ENCODE measurements at regions not wholly inside any gene's neighbourhood (a gene's known extent, or its start where the extent isn't known, plus 50 kb on each side); places are given as distances from the start of the nearest gene placed in this dataset.

GRCh38 chr3:117074826-117075225 is 365.2 kb downstream of the TUSC7 start:
- no peak for DNase-seq (ENCODE audit: low read depth in 2 of 2)

GRCh38 chr3:117079997-117080396 is 370.4 kb downstream of the TUSC7 start:
- DNase-seq (ENCODE audit: low read depth in 2 of 2), result no peak

DNA sequence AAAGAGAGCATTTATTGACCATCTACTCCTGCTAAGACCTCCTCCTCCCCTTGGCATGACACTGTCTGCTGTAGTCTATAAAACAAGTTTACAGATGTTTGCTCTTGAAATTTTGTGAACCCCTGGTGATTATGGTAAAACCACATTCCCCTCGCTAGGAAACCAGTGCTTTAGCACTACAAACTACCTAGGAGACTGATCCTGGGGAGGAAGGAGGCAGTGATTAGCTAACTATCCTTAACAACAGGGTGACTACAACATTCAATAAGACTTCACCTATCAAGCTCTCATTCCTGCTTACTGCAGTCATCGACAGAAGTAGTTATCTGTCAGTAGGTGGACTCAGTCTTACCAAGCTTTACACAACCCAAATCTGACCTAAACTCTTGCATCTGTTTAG is 371.3 kb downstream of the TUSC7 start:
- DNase-seq (ENCODE audit: low read depth in 2 of 2), result no peak

DNA sequence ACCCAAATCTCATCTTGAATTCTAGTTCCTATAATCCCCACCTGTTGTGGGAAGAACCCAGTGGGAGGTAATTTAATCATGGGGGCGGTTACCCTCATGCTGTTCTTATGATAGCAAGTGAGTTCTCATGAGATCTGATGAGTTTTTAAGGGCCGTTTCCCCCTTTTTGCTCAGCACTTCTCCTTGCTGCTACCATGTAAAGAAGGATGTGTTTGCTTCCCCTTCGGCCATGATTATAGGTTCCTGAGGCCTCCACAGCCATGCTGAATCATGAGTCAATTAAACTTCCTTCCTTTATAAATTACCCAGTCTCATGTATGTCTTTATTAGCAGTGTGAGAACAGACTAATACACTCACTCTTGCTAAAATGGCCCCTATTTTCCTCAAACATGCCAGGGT is 374.7 kb downstream of the TUSC7 start:
- no peak for DNase-seq (ENCODE audit: low read depth in 2 of 2)

DNA sequence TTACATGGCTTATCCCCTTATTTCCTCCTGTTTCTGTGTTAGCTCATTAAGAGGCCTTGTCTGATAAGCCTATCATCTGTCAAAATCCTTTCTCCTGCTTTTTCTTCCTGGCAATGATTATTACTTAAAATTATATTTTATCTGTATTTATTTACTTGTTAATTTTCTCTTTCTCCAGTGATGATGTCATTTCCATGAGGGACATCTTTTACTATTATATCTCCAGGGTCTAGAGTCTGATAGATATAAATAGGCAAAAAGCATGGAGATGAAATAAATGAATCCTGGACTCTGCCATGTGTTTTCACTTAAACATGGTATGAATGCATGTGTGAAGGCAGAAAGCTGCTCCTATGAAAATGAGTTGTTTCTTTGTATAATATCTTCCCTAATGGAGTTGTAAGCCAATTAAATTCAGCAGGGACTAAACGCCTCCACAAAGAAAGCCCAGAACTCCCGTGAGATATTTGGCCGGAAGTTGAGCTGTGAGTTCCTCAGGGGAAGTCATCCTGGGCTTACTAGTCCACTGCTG is 375.2 kb downstream of the TUSC7 start:
- DNase-seq (ENCODE audit: low read depth in 2 of 2), result no peak

GRCh38 chr3:117091676-117092075 is 382.1 kb downstream of the TUSC7 start:
- no peak for DNase-seq (ENCODE audit: low read depth in 2 of 2)

DNA sequence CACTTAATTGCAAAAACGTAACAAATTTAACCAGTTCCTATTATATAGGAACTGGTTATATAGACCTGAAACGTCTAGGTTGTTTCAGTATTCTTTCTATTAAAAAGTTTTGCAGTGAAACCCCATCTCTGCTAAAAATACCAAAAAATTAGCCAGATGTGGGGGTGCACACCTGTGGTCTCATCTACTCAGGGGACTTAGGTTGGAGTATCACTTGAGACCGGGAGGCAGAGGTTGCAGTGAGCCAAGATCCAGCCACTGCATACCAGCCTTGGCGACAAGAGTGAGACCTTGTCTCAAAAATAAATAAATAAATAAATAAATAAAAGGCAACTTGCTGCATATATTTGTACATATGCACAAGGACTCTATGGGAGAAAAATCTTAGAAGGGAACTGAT is 387.0 kb downstream of the TUSC7 start:
- no peak for DNase-seq (ENCODE audit: low read depth in 2 of 2)

DNA sequence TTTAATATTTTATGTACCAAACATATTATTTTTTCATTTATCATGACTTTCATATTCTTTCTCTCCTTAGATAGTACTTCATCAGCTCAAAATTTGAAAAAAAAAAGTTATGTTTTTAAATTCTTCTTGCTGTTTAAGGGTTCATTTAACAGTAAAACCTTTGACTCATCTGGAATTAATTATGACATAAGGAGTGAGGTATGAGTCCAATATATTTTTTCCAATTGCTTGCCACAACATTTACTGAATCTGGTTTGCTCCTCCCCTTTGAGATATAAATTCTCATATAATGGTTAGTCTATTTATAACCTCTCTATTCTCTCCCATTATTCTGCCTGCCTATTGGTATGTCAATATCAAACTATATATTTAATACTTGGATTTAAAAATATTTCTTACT is 387.8 kb downstream of the TUSC7 start:
- DNase-seq (ENCODE audit: low read depth in 2 of 2), result no peak

- no peak for DNase-seq (ENCODE audit: low read depth in 2 of 2)
Measured at GRCh38 chr3:117101697-117102096, 392.1 kb downstream of the TUSC7 start.

DNA sequence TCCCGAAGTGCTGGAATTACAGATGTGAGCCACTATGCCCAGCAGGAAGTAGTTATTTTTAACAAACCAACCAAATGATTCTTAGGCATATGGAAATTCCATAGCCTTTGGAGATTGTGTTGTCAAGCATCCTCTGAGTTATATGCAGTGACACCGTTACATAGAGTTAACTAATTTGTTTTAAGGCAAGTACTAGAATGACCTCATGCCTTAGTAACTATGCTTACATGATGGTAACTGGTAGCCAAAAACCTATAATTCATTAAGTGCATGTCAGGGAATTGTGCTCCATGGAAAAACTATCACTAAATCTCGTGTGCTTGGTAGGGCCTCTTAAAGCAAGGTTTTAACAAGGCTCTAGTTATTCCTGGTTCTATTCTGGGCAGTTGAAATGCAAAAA is 392.8 kb downstream of the TUSC7 start:
- DNase-seq (ENCODE audit: low read depth in 2 of 2), result no peak

DNA sequence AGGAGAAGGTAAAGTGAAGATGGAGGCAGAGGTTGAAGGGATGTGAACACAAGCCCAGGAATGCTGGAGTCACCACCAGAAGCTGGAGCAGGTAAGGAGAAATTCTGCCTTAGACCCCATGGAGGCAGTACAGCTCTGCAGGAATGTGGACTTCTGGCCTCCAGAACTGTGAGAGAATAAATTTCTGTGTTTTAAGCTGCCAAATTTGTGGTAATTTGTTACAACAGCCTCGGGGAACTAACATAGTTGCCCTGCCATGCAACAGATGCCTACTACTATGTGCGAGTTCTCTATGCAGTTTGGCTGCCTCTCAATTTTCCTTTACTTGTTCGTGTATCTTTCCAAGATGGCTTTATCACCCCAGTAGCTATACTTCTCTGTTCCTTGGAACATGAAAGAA is 394.1 kb downstream of the TUSC7 start:
- DNase-seq (ENCODE audit: low read depth in 2 of 2), result no peak

DNA sequence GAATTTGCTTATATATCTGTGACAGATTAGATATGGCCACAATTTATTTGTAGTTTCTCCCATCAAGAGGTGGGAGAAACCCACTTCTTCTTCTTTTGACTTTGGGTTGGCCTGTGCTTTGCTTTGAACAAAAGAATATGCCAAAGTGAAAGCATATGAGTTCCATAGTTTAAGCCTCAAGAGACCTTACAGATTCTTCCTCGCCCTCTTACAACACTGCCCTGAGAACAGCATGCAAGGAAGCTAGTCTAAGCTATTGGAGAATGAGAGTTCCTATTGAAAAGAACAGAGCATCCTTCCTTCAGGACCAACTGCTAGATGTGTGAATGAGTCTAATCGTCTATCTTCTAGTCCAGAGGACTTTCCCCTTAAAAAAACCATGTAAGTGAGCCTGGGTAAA is 394.8 kb downstream of the TUSC7 start:
- no peak for DNase-seq (ENCODE audit: low read depth in 2 of 2)

GRCh38 chr3:117104792-117105191 is 395.2 kb downstream of the TUSC7 start:
- no peak for DNase-seq (ENCODE audit: low read depth in 2 of 2)

DNA sequence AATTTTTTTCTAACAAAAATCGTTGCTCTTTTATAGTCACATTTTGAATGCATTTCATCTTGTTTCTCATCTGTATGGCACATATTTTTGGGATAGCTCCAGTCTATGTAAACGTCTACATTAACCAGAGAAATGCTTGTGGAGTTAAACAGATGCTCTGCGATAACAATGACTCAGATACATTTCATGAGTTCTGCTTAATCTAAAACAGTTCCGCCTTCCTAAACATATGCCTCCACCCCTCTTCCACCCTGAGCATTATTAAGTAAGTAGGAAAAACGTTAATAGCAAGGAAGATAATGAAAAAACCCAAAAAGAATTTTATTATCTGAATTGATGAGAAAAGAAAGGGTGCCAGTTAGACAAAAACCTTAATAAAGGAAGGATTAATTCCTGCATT is 396.1 kb downstream of the TUSC7 start:
- DNase-seq (ENCODE audit: low read depth in 2 of 2), result no peak

DNA sequence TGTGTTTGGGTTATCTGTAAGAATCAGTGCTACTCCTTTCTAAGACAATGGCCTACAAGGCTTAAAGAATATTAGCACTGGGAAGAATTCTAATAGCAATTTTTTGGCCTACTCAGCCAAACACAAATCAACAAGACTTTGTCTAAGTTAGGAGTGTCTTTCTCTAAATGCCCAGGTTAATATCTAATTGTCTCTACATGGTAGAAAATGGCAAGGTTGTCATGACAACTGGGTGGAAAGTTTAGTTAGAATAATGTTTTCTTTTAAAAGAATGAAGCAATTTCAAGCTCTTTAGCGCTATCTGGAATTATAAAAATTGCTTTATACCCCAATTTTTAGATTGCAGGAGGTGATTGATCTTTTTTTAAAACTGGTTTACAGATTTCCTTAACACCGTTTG is 396.8 kb downstream of the TUSC7 start:
- no peak for DNase-seq (ENCODE audit: low read depth in 2 of 2)

DNA sequence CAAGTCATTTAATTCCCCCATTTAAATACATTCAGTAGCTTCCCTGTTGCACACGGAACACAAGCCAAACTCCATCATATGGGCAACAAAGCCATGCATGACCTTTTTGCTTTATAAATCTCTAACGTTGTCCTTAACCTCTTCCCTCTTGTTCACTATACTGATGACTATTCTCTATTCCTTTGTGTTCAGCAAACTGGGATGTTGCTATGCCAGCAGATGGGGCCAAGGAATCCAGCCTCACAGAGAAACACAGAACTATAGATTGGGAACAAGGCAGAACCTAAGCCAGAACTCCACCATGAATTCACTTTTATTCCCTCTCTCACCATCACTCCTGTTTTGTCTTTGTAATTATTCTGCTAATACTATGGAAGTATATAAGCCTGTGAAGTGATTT is 398.4 kb downstream of the TUSC7 start:
- no peak for DNase-seq (ENCODE audit: low read depth in 2 of 2)

- no peak for DNase-seq (ENCODE audit: low read depth in 2 of 2)
Measured at GRCh38 chr3:117109178-117109577, 399.6 kb downstream of the TUSC7 start.

GRCh38 chr3:117114517-117115265 is 405.1 kb downstream of the TUSC7 start:
- DNase-seq (ENCODE audit: low read depth in 2 of 2), result no peak

- no peak for DNase-seq (ENCODE audit: low read depth in 2 of 2)
Measured at GRCh38 chr3:117117188-117117936, 407.8 kb downstream of the TUSC7 start.

- DNase-seq (ENCODE audit: low read depth in 2 of 2), result no peak
Measured at GRCh38 chr3:117118604-117119003, 409.0 kb downstream of the TUSC7 start.

- no peak for DNase-seq (ENCODE audit: low read depth in 2 of 2)
Measured at GRCh38 chr3:117120014-117120413, 410.4 kb downstream of the TUSC7 start.

GRCh38 chr3:117122609-117123008 is 413.0 kb downstream of the TUSC7 start:
- no peak for DNase-seq (ENCODE audit: low read depth in 2 of 2)

DNA sequence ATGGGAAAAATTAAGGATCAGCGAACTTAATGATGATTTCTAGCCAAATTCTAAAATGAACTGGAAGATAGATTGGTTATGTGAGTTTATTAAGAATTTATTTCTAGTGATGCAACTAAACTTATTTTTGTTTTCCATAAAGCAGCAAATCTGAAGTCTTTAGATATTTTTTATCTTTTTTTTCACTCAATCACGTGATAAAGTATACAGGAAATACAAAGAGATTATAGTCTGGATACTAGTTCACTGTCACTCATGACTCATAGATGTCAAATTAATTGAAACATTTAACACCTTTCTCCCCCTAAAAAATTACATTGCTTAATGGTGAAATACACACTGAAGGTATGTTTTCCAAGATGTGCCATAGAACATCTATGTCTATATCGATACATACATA is 416.9 kb downstream of the TUSC7 start:
- DNase-seq (ENCODE audit: low read depth in 2 of 2), result no peak
